GM21576 (cell line): ENCODE measurements at regions not wholly inside any gene's neighbourhood (a gene's known extent, or its start where the extent isn't known, plus 50 kb on each side); places are given as distances from the start of the nearest gene placed in this dataset.

Experiments used
- ATAC-seq: cut with Tn5 transposase; IDR thresholded peaks from one replicate; pipeline ENCODE4 v1.9.1; 2021; ENCODE audit warnings: mild to moderate bottlenecking, moderate library complexity; ENCODE audit not compliant: unreplicated experiment

DNA sequence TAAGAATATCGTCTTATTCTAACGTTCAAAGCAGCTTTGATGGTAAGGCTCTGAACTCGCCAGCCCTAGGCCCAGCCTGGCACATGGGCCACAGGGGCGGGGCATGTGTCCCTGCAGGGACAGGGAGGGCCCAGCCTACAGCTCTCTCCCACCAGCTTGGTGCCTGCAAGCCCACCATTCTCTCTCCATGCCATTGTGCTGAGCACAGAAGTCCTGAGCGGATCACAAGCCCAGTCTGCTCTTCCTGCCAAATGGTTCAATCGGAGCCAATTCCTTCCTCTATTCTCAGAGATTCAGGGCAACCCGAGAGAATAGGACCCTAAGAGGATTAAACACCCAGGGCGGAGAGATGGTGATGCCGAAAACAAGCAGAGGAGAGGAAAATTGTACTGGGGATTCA lies 50.3 kb upstream of the APCDD1 start:
- no peak for ATAC-seq
